ENCODE measurements at regions not wholly inside any gene's neighbourhood (a gene's known extent, or its start where the extent isn't known, plus 50 kb on each side); places are given as distances from the start of the nearest gene placed in this dataset.

- TF ChIP-seq CTCF (IDR thresholded peaks at IDR 0.05): no peak
- TF ChIP-seq SIN3A (IDR thresholded peaks at IDR 0.05; ENCODE audit: borderline replicate concordance, insufficient read depth, low read depth, low read length): no peak
- TF ChIP-seq POLR2AphosphoS5 (IDR thresholded peaks at IDR 0.05; ENCODE audit: low read depth, low read length): no peak
- no peak for TF ChIP-seq REST (IDR thresholded peaks at IDR 0.05; ENCODE audit: insufficient read depth in 1 of 2, low read depth in 2 of 2, low read length in 1 of 2)
These were observed 302.3 kb upstream of the FANCL start for GRCh38 chr2:58543442-58543841.
